IMR-90 (cell line): ENCODE measurements at regions not wholly inside any gene's neighbourhood (a gene's known extent, or its start where the extent isn't known, plus 50 kb on each side); places are given as distances from the start of the nearest gene placed in this dataset.
A peak's percentile ranks its signal among the peaks of the same experiment; 100 is the strongest.

Experiments used
- ATAC-seq: fragments of 200-7000 bp; cut with Tn5 transposase; 2 replicates; pipeline ENCODE4 v1.9.1; 2020; ENCODE audit warnings: low read depth, mild to moderate bottlenecking, moderate library complexity
- BruUV-seq: library from RNA; stranded (reverse); fragments of 400-500 nt; replicated peaks from 2 replicates; lab custom pipeline; 2021; lab: Mats Ljungman, UMichigan
- CTCF ChIA-PET: fragments of 300-600 bp; formaldehyde crosslinking; extraction: SDS; loops from one replicate; lab custom pipeline; 2021; ENCODE audit warnings: antibody characterized with exemption; lab: Yijun Ruan, JAX
- POLR2A ChIA-PET: fragments of 300-600 bp; sonication (Branson Sonifier 250); formaldehyde crosslinking; loops from one replicate; lab custom pipeline; 2022; ENCODE audit warnings: antibody characterized with exemption; ENCODE audit not compliant: unreplicated experiment; lab: Charles Lee
- DNase-seq: peaks from one replicate; pipeline ENCODE4 v3.0.0; 2013
- H2AFZ ChIP-seq: replicated peaks from 2 replicates; pipeline ENCODE3; 2013; ENCODE audit warnings: low read length, mild to moderate bottlenecking; ENCODE audit not compliant: poor library complexity
- H2AK5ac ChIP-seq: 2 replicates; pipeline ENCODE4 v1.6.1; 2013; ENCODE audit warnings: low read depth, low read length, inconsistent platforms
- H2AK9ac ChIP-seq: replicated peaks from 2 replicates; pipeline ENCODE3; 2013; ENCODE audit warnings: mild to moderate bottlenecking, low read depth, low read length, moderate library complexity; ENCODE audit not compliant: poor library complexity
- H2BK120ac ChIP-seq: 2 replicates; pipeline ENCODE4 v1.6.1; 2013; ENCODE audit warnings: low read depth, low read length, inconsistent platforms
- H2BK15ac ChIP-seq: 3 replicates; pipeline ENCODE4 v1.6.1; 2013; ENCODE audit warnings: low read depth, low read length, inconsistent platforms
- H2BK20ac ChIP-seq: 2 replicates; pipeline ENCODE4 v1.6.1; 2013; ENCODE audit warnings: low read depth, mild to moderate bottlenecking, inconsistent platforms, low read length, moderate library complexity
- H2BK5ac ChIP-seq: 2 replicates; pipeline ENCODE4 v1.6.1; 2013; ENCODE audit warnings: mild to moderate bottlenecking, low read depth, low read length, inconsistent platforms; ENCODE audit not compliant: poor library complexity, severe bottlenecking
- H3K14ac ChIP-seq: replicated peaks from 2 replicates; pipeline ENCODE4 v1.6.1; 2013; ENCODE audit warnings: low read depth, low read length, inconsistent platforms
- H3K18ac ChIP-seq: 2 replicates; pipeline ENCODE4 v1.6.1; 2013; ENCODE audit warnings: low read depth, low read length, control low read depth
- H3K23ac ChIP-seq: 2 replicates; pipeline ENCODE4 v1.6.1; 2013; ENCODE audit warnings: low read depth, low read length, inconsistent platforms
- H3K27ac ChIP-seq: 2 replicates; pipeline ENCODE4 v1.5.1; 2013; ENCODE audit warnings: mild to moderate bottlenecking, control low read depth, low read length; ENCODE audit not compliant: insufficient read depth
- H3K27me3 ChIP-seq: 2 replicates; pipeline ENCODE4 v1.6.1; 2013; ENCODE audit warnings: low read length; ENCODE audit not compliant: control insufficient read depth, insufficient read depth
- H3K36me3 ChIP-seq: 2 replicates; pipeline ENCODE4 v1.6.1; 2013; ENCODE audit warnings: low read length, mixed read lengths; ENCODE audit not compliant: control insufficient read depth, insufficient read depth
- H3K4ac ChIP-seq: 2 replicates; pipeline ENCODE4 v1.6.1; 2013; ENCODE audit warnings: low read depth, low read length, inconsistent platforms
- H3K4me1 ChIP-seq: 2 replicates; pipeline ENCODE4 v1.6.1; 2013; ENCODE audit warnings: low read length, mixed read lengths; ENCODE audit not compliant: control insufficient read depth, insufficient read depth
- H3K4me2 ChIP-seq: 2 replicates; pipeline ENCODE4 v1.6.1; 2013; ENCODE audit warnings: low read depth, mild to moderate bottlenecking, control low read depth, low read length, moderate library complexity
- H3K4me3 ChIP-seq: 2 replicates; pipeline ENCODE4 v1.5.1; 2013; ENCODE audit warnings: low read depth, mild to moderate bottlenecking, control low read depth, low read length, moderate library complexity; ENCODE audit not compliant: insufficient read depth
- H3K56ac ChIP-seq: 2 replicates; pipeline ENCODE4 v1.6.1; 2013; ENCODE audit warnings: low read length, inconsistent platforms; ENCODE audit not compliant: insufficient read depth; ENCODE audit errors: extremely low read depth
- H3K79me1 ChIP-seq, 2 experiments: 2 replicates each; pipeline ENCODE4 v1.6.1; 2013; ENCODE audit warnings: low read length in 2 of 2, inconsistent platforms in 1 of 2, low read depth in 1 of 2
- H3K9ac ChIP-seq: 2 replicates; pipeline ENCODE4 v1.6.1; 2013; ENCODE audit warnings: low read depth, low read length, control low read depth
- H3K9me1 ChIP-seq: 2 replicates; pipeline ENCODE4 v1.6.1; 2013; ENCODE audit warnings: low read length, inconsistent platforms; ENCODE audit not compliant: insufficient read depth
- H3K9me3 ChIP-seq: 2 replicates; pipeline ENCODE4 v1.6.1; 2013; ENCODE audit warnings: low read length; ENCODE audit not compliant: control insufficient read depth, insufficient read depth
- H4K20me1 ChIP-seq: 2 replicates; pipeline ENCODE4 v1.6.1; 2013; ENCODE audit warnings: low read length, inconsistent platforms; ENCODE audit not compliant: insufficient read depth
- H4K5ac ChIP-seq: 2 replicates; pipeline ENCODE4 v1.6.1; 2013; ENCODE audit warnings: mild to moderate bottlenecking, low read depth, low read length, control low read depth
- H4K8ac ChIP-seq, 2 experiments: 2 replicates each; pipeline ENCODE4 v1.6.1; 2013; ENCODE audit warnings: low read depth in 2 of 2, low read length in 2 of 2, control low read depth in 1 of 2, inconsistent platforms in 1 of 2
- H4K91ac ChIP-seq: 2 replicates; pipeline ENCODE4 v1.6.1; 2013; ENCODE audit warnings: low read depth, low read length, inconsistent platforms; ENCODE audit not compliant: insufficient read depth
- BHLHE40 ChIP-seq: fragments of 150-350 bp; IDR thresholded peaks from 2 replicates; pipeline ENCODE4 v1.6.1; 2016; ENCODE audit warnings: mild to moderate bottlenecking, low read depth, low read length
- CHD1 ChIP-seq: IDR thresholded peaks from 2 replicates; pipeline ENCODE4 v1.6.1; 2012; ENCODE audit warnings: low read depth, low read length, improper control_type of control experiment
- MAFK ChIP-seq: IDR thresholded peaks from 2 replicates; pipeline ENCODE4 v1.6.1; 2012; ENCODE audit warnings: low read depth, low read length, improper control_type of control experiment
- MAZ ChIP-seq: IDR thresholded peaks from 2 replicates; pipeline ENCODE4 v1.6.1; 2012; ENCODE audit warnings: low read depth, mild to moderate bottlenecking, low read length, improper control_type of control experiment, moderate library complexity, borderline replicate concordance
- NFE2L2 ChIP-seq: fragments of 150-350 bp; IDR thresholded peaks from 2 replicates; pipeline ENCODE4 v1.6.1; 2016; ENCODE audit warnings: low read depth, mild to moderate bottlenecking, low read length
- RCOR1 ChIP-seq: IDR thresholded peaks from 2 replicates; pipeline ENCODE4 v1.6.1; 2012; ENCODE audit warnings: mild to moderate bottlenecking, low read length, improper control_type of control experiment; ENCODE audit not compliant: insufficient replicate concordance
- RFX5 ChIP-seq: IDR thresholded peaks from 2 replicates; pipeline ENCODE4 v1.8.0; 2012; ENCODE audit warnings: low read depth, mild to moderate bottlenecking, low read length, moderate library complexity
- SMC3 ChIP-seq: fragments of 150-350 bp; IDR thresholded peaks from 2 replicates; pipeline ENCODE4 v1.6.1; 2016; ENCODE audit warnings: low read depth, mild to moderate bottlenecking, antibody characterized with exemption, low read length, moderate library complexity
- WGBS, 2 experiments: methylation state at CpG; one replicate each; pipeline versions ENCODE4 v1.1.5 to v1.1.7; 2013; ENCODE audit warnings: missing lambda C conversion rate in 2 of 2; ENCODE audit not compliant: insufficient read length in 1 of 2; ENCODE audit errors: extremely low coverage in 2 of 2; 5-methylcytosine and 5-hydroxymethylcytosine counted together
- dilution Hi-C: fragments of 300-500 bp; cut with HindIII; formaldehyde crosslinking; loops from one replicate; pipeline ENCODE4 v1.14.3; 2018; ENCODE audit warnings: low sequenced_read_pairs; ENCODE audit not compliant: unreplicated experiment
- in situ Hi-C: fragments of 300-500 bp; cut with MboI; formaldehyde crosslinking; loops from 3 replicates; pipeline ENCODE4 v1.14.3; 2019; ENCODE audit warnings: low sequenced_read_pairs, inconsistent platforms, mixed read lengths
- intact Hi-C: fragments of 100-400 bp; cut with micrococcal nuclease; formaldehyde crosslinking; loops from 2 replicates; pipeline ENCODE4 v1.10.0; 2022
- TF ChIP-seq, protein P1 (sequence below): conservative IDR thresholded peaks from 2 replicates; pipeline ENCODE4 v1.5.1; 2012; ENCODE audit warnings: mild to moderate bottlenecking, low read depth, low read length, improper control_type of control experiment

- no peak overlapping the region for H2AFZ ChIP-seq
- no peak overlapping the region; the same call in 1 of the 2 replicates for H3K18ac ChIP-seq
- no peak overlapping the region for H4K91ac ChIP-seq
- no peak overlapping the region for H3K14ac ChIP-seq
- no peak overlapping the region for H3K23ac ChIP-seq
- intact Hi-C loops: no loop called here
- H2BK5ac ChIP-seq: no peak overlapping the region
- CTCF ChIA-PET: no interaction called here
- no peak overlapping the region for H3K9ac ChIP-seq
- no peak overlapping the region for H3K4me2 ChIP-seq
- H4K5ac ChIP-seq: no peak overlapping the region
- H3K56ac ChIP-seq: no peak overlapping the region
- no peaks in the 10 kb centered on the region for H3K9me1 ChIP-seq
- H3K9me3 ChIP-seq: no peaks in the 10 kb centered on the region
- in situ Hi-C loops: no loop called here
- 0 out of 2 replicates have a peak overlapping the region, but pooled peaks have one; percentile 11 for H2AK5ac ChIP-seq
- H3K4me3 ChIP-seq: no peak overlapping the region
- H2BK20ac ChIP-seq: no peak overlapping the region
- H4K8ac ChIP-seq: no peak overlapping the region
- ATAC-seq: peak; percentile 46
- TF ChIP-seq RFX5 (no peak), MAZ (no peak), RCOR1 (no peak), MAFK (no peak), NFE2L2 (no peak), SMC3 (no peak), BHLHE40 (no peak), CHD1 (no peak)
- TF ChIP-seq, protein P1, sequence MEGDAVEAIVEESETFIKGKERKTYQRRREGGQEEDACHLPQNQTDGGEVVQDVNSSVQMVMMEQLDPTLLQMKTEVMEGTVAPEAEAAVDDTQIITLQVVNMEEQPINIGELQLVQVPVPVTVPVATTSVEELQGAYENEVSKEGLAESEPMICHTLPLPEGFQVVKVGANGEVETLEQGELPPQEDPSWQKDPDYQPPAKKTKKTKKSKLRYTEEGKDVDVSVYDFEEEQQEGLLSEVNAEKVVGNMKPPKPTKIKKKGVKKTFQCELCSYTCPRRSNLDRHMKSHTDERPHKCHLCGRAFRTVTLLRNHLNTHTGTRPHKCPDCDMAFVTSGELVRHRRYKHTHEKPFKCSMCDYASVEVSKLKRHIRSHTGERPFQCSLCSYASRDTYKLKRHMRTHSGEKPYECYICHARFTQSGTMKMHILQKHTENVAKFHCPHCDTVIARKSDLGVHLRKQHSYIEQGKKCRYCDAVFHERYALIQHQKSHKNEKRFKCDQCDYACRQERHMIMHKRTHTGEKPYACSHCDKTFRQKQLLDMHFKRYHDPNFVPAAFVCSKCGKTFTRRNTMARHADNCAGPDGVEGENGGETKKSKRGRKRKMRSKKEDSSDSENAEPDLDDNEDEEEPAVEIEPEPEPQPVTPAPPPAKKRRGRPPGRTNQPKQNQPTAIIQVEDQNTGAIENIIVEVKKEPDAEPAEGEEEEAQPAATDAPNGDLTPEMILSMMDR: no peak
- H2AK9ac ChIP-seq: no peak overlapping the region
- POLR2A ChIA-PET: no interaction called here
- no peaks in the 10 kb centered on the region for H4K20me1 ChIP-seq
- peak overlapping the region; percentile 32; the same call in 1 of the 3 replicates for H2BK15ac ChIP-seq
- no peaks in the 10 kb centered on the region for H3K36me3 ChIP-seq
- dilution Hi-C loops: no loop called here
- no peaks in the 10 kb centered on the region for H3K79me1 ChIP-seq
- H3K4ac ChIP-seq: no peak overlapping the region; the same call in 1 of the 2 replicates
- H3K27ac ChIP-seq: no peak overlapping the region
- WGBS, 2 experiments: no CpG with 5 or more reads among the region's 6 CpGs
- no peaks in the 10 kb centered on the region for H3K27me3 ChIP-seq
- H2BK120ac ChIP-seq: no peak overlapping the region
- no peaks in the 10 kb centered on the region for H3K4me1 ChIP-seq
- no TSS peak for BruUV-seq
- DNase-seq: no peak
These were observed 150.8 kb downstream of the RNF152 start for GRCh38 chr18:61741881-61742454.
